HepG2 (cell line): ENCODE measurements at regions not wholly inside any gene's neighbourhood (a gene's known extent, or its start where the extent isn't known, plus 50 kb on each side); places are given as distances from the start of the nearest gene placed in this dataset.

Source experiments
- ATAC-seq: fragments of 200-7000 bp; cut with Tn5 transposase; 3 replicates; pipeline ENCODE4 v1.9.1; 2020; ENCODE audit warnings: mild to moderate bottlenecking, moderate library complexity
- BruUV-seq: library from RNA; stranded (reverse); fragments of 400-500 nt; replicated peaks from 2 replicates; lab custom pipeline; 2021; lab: Mats Ljungman, UMichigan
- CTCF ChIA-PET: fragments of 300-600 bp; formaldehyde crosslinking; extraction: SDS; loops from one replicate; lab custom pipeline; 2021; ENCODE audit warnings: low total read pairs, inconsistent platforms, low intra/inter-chr PET ratio; lab: Yijun Ruan, JAX
- POLR2A ChIA-PET: fragments of 350-600 bp; sonication (Branson Sonifier 250); formaldehyde crosslinking; loops from one replicate; lab custom pipeline; 2020; ENCODE audit warnings: antibody characterized with exemption, inconsistent platforms; lab: Yijun Ruan, JAX
- DNase-seq: peaks from one replicate; pipeline ENCODE4 v3.0.0-alpha.2; 2015; ENCODE audit warnings: low spot score
- FAIRE-seq: peaks from 3 replicates; lab custom pipeline; 2011; peaks lifted over from hg19 to GRCh38; lab: Jason Lieb, UNC
- H2AFZ ChIP-seq: one replicate; pipeline ENCODE4 v1.6.1; 2011; ENCODE audit warnings: low read length, inconsistent platforms
- H3K27ac ChIP-seq: fragments of 300-600 bp; 3 replicates; pipeline ENCODE4 v1.8.0; 2011; ENCODE audit warnings: mixed run types, mild to moderate bottlenecking, mixed read lengths, low read length, inconsistent platforms; ENCODE audit not compliant: insufficient read depth; ENCODE audit errors: extremely low read length
- H3K27me3 ChIP-seq, 2 experiments: fragments of 200-600 bp in 1 of 2; 2 replicates in 1 of 2; 3 replicates in 1 of 2; pipeline versions ENCODE4 v1.6.0 to v1.8.0; 2011; ENCODE audit warnings: low read length in 2 of 2, mild to moderate bottlenecking in 2 of 2, moderate library complexity in 2 of 2, inconsistent platforms in 1 of 2; ENCODE audit not compliant: insufficient read depth in 2 of 2, control insufficient read depth in 1 of 2
- H3K36me3 ChIP-seq, 2 experiments: fragments of 200-600 bp in 1 of 2; replicated peaks in 1 of 2; 2 replicates in 1 of 2; 3 replicates in 1 of 2; pipeline versions ENCODE4 v1.5.1 to v1.8.0; 2011; ENCODE audit warnings: low read length in 2 of 2, inconsistent platforms in 1 of 2; ENCODE audit not compliant: insufficient read depth in 2 of 2, control insufficient read depth in 1 of 2
- H3K4me1 ChIP-seq: 2 replicates; pipeline ENCODE4 v1.5.1; 2012; ENCODE audit warnings: low read length, inconsistent platforms; ENCODE audit not compliant: insufficient read depth
- H3K4me2 ChIP-seq: 2 replicates; pipeline ENCODE4 v1.6.0; 2011; ENCODE audit warnings: low read depth, low read length, inconsistent platforms
- H3K4me3 ChIP-seq, 3 experiments: fragments of 200-600 bp in 1 of 3; sonication (generic), shearing (Covaris generic) in 1 of 3; replicated peaks in 1 of 3; 2 replicates each; pipeline ENCODE4 v1.5.1; 2011 to 2016; ENCODE audit warnings: low read length in 3 of 3, inconsistent platforms in 2 of 3, low read depth in 2 of 3, mild to moderate bottlenecking in 2 of 3, control low read depth in 1 of 3, mixed read lengths in 1 of 3; ENCODE audit not compliant: insufficient read depth in 1 of 3
- H3K79me2 ChIP-seq: one replicate; pipeline ENCODE4 v1.6.1; 2011; ENCODE audit warnings: low read length, inconsistent platforms; ENCODE audit not compliant: insufficient read depth
- H3K9ac ChIP-seq: 2 replicates; pipeline ENCODE4 v1.6.0; 2011; ENCODE audit warnings: mild to moderate bottlenecking, low read depth, low read length, inconsistent platforms; ENCODE audit not compliant: insufficient read depth
- H3K9me3 ChIP-seq: 2 replicates; pipeline ENCODE4 v1.5.1; 2012; ENCODE audit warnings: mild to moderate bottlenecking, low read length
- H4K20me1 ChIP-seq: 2 replicates; pipeline ENCODE4 v1.6.0; 2011; ENCODE audit warnings: inconsistent platforms, mild to moderate bottlenecking, low read length, moderate library complexity; ENCODE audit not compliant: insufficient read depth
- CAMTA2 ChIP-seq: sonication (generic); formaldehyde crosslinking; IDR thresholded peaks from 2 replicates; pipeline ENCODE4 v1.4.0; 2020; ENCODE audit warnings: mild to moderate bottlenecking, missing genetic modification reagents, borderline replicate concordance
- FIP1L1 ChIP-seq: fragments of 200-400 bp; formaldehyde crosslinking; IDR thresholded peaks from 2 replicates; pipeline ENCODE4 v1.6.1; 2018; ENCODE audit warnings: low read depth, mild to moderate bottlenecking, low read length, moderate library complexity, borderline replicate concordance; ENCODE audit not compliant: insufficient read depth
- GPN1 ChIP-seq: sonication (generic); formaldehyde crosslinking; IDR thresholded peaks from 2 replicates; pipeline ENCODE4 v1.5.1; 2020; ENCODE audit warnings: missing genetic modification reagents, borderline replicate concordance
- JUN ChIP-seq: sonication (generic); formaldehyde crosslinking; IDR thresholded peaks from 2 replicates; pipeline ENCODE4 v1.4.0; 2020; ENCODE audit warnings: mild to moderate bottlenecking, missing genetic modification reagents
- NONO ChIP-seq, 2 experiments: fragments of 450-650 bp in 1 of 2; sonication (generic) in 1 of 2; formaldehyde crosslinking in 1 of 2; IDR thresholded peaks in 1 of 2; conservative IDR thresholded peaks in 1 of 2; 2 replicates each; pipeline versions ENCODE4 v1.6.1 to v1.8.0; 2017 to 2022; ENCODE audit warnings: mild to moderate bottlenecking in 1 of 2, missing genetic modification reagents in 1 of 2, moderate library complexity in 1 of 2
- POGZ ChIP-seq: sonication (generic); formaldehyde crosslinking; IDR thresholded peaks from 2 replicates; pipeline ENCODE4 v1.4.0; 2020; ENCODE audit warnings: mild to moderate bottlenecking, missing genetic modification reagents
- SNAPC2 ChIP-seq: sonication (generic); formaldehyde crosslinking; IDR thresholded peaks from 2 replicates; pipeline ENCODE4 v1.8.1; 2022; ENCODE audit warnings: mild to moderate bottlenecking, missing genetic modification reagents
- YY1 ChIP-seq: IDR thresholded peaks from 2 replicates; pipeline ENCODE4 v1.6.1; 2011; ENCODE audit warnings: low read length, low read depth, moderate library complexity, mild to moderate bottlenecking; ENCODE audit not compliant: insufficient read depth, insufficient replicate concordance
- ZIK1 ChIP-seq: sonication (generic); formaldehyde crosslinking; IDR thresholded peaks from 2 replicates; pipeline ENCODE4 v1.5.0; 2020; ENCODE audit warnings: mild to moderate bottlenecking, low read depth, missing genetic modification reagents, borderline replicate concordance
- ZNF510 ChIP-seq: sonication (generic); formaldehyde crosslinking; IDR thresholded peaks from 2 replicates; pipeline ENCODE4 v1.4.0; 2020; ENCODE audit warnings: low read depth, mild to moderate bottlenecking, missing genetic modification reagents
- WGBS: methylation state at CpG from one replicate; pipeline ENCODE4 v1.1.6; 2017; ENCODE audit warnings: low lambda C conversion rate; 5-methylcytosine and 5-hydroxymethylcytosine counted together
- in situ Hi-C: cut with HindIII; loops from 2 replicates; pipeline ENCODE4 v1.10.0; 2017; ENCODE audit warnings: low pct_unique_long_range_greater_than_20kb; ENCODE audit not compliant: extremely low pct_ligation_motif_present
- intact Hi-C: fragments of 100-400 bp; cut with micrococcal nuclease; formaldehyde crosslinking; loops from one replicate; pipeline ENCODE4 v1.10.0; 2022; ENCODE audit not compliant: unreplicated experiment
- TF ChIP-seq, protein P1 (sequence below): sonication (generic); formaldehyde crosslinking; IDR thresholded peaks from 2 replicates; pipeline ENCODE4 v1.5.1; 2020; ENCODE audit warnings: mild to moderate bottlenecking, moderate library complexity, missing genetic modification reagents
- TF ChIP-seq, protein P2 (sequence below): sonication (generic); formaldehyde crosslinking; IDR thresholded peaks from 2 replicates; pipeline ENCODE4 v1.4.0; 2020; ENCODE audit warnings: missing genetic modification reagents, borderline replicate concordance

DNA sequence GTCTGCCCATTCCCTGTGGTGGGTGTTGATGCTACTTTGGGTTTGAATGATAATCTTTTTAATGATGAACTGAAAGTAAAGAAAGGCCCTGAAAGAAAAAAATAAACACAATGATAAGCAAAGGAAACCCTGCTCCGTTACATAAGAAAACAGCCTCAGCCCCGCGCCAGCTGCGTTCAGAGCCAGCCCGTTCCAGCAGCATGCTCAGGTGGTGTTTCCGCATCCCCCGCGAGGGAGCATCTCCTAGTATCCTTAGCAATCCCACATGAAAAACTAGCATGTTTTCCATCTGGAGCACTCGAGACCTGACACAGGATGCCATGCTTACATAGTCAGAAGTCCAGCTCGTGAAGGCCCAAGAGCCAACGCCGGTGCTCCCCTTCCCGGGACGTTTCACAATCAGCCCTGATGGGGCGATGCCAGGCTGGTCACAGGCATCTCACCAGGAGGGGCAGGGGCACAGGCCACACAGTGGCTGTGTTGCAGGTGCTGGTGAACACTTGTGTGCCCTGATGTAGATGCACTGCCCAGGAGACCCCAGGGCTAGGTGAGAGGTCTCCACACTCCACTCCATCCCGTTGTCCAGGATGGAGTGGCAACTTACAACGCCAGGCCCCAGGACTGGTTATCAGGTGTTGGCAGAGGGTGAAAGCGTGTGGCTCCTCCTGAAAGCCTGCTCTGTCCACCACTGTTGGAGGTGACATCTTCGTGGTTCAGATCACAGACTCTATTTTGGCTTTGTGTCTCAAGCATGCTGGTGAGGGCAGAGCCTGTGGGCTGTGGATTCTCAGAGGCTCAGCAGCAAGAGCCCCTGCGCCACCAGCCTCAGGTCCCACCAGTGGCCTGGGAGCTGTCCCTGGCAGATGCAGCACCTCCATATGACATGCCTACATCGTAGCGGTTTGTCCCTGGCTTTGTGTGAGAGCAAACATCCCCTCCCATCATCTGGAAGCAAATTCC is 246.8 kb upstream of the IRX1 start:
- no TSS peak for BruUV-seq
- TF ChIP-seq ZIK1 (no peak), CAMTA2 (CRISPR knock-in tag) (no peak), SNAPC2 (no peak), NONO (IDR thresholded peaks at IDR 0.05) (no peak), NONO (CRISPR knock-in tag; conservative IDR thresholded peaks at IDR 0.05) (no peak), JUN (no peak), ZNF510 (CRISPR knock-in tag) (no peak), YY1 (no peak), POGZ (CRISPR knock-in tag) (no peak), GPN1 (CRISPR knock-in tag) (no peak), FIP1L1 (no peak)
- TF ChIP-seq, protein P1, sequence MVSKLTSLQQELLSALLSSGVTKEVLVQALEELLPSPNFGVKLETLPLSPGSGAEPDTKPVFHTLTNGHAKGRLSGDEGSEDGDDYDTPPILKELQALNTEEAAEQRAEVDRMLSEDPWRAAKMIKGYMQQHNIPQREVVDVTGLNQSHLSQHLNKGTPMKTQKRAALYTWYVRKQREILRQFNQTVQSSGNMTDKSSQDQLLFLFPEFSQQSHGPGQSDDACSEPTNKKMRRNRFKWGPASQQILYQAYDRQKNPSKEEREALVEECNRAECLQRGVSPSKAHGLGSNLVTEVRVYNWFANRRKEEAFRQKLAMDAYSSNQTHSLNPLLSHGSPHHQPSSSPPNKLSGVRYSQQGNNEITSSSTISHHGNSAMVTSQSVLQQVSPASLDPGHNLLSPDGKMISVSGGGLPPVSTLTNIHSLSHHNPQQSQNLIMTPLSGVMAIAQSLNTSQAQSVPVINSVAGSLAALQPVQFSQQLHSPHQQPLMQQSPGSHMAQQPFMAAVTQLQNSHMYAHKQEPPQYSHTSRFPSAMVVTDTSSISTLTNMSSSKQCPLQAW (CRISPR knock-in tag) = no peak
- TF ChIP-seq, protein P2, sequence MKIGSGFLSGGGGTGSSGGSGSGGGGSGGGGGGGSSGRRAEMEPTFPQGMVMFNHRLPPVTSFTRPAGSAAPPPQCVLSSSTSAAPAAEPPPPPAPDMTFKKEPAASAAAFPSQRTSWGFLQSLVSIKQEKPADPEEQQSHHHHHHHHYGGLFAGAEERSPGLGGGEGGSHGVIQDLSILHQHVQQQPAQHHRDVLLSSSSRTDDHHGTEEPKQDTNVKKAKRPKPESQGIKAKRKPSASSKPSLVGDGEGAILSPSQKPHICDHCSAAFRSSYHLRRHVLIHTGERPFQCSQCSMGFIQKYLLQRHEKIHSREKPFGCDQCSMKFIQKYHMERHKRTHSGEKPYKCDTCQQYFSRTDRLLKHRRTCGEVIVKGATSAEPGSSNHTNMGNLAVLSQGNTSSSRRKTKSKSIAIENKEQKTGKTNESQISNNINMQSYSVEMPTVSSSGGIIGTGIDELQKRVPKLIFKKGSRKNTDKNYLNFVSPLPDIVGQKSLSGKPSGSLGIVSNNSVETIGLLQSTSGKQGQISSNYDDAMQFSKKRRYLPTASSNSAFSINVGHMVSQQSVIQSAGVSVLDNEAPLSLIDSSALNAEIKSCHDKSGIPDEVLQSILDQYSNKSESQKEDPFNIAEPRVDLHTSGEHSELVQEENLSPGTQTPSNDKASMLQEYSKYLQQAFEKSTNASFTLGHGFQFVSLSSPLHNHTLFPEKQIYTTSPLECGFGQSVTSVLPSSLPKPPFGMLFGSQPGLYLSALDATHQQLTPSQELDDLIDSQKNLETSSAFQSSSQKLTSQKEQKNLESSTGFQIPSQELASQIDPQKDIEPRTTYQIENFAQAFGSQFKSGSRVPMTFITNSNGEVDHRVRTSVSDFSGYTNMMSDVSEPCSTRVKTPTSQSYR (CRISPR knock-in tag) = no peak

More for the DNA sequence above, 246.8 kb upstream of the IRX1 start:
- in situ Hi-C loops = no loop called here
- Histone ChIP-seq H3K9me3 (no peaks in the 10 kb centered on the region), H4K20me1 (no peaks in the 10 kb centered on the region), H3K4me3 (no peak overlapping the region), H3K9ac (no peak overlapping the region), H3K27me3 (peaks cover 0 to 4% of the 10 kb centered on the region in 2 experiments; a peak in 1 of 5 replicates), H2AFZ (no peak overlapping the region), H3K36me3 (no peaks in the 10 kb centered on the region), H3K4me1 (no peaks in the 10 kb centered on the region), H3K27ac (no peak overlapping the region), H3K79me2 (no peaks in the 10 kb centered on the region), H3K4me2 (no peak overlapping the region)
- intact Hi-C loops = no loop called here
- CTCF ChIA-PET = no interaction called here
- ATAC-seq (no peak), FAIRE-seq (no peak), DNase-seq (no peak)
- WGBS = 17% methylated on average over 12 of the region's 22 CpGs
- POLR2A ChIA-PET = no interaction called here
